C4-2B (cell line): ENCODE measurements at regions not wholly inside any gene's neighbourhood (a gene's known extent, or its start where the extent isn't known, plus 50 kb on each side); places are given as distances from the start of the nearest gene placed in this dataset.

Experiments used
- H3K27ac ChIP-seq: fragments of 450-650 bp; 2 replicates; pipeline ENCODE4 v1.5.1; 2017
- ZFX ChIP-seq: fragments of 450-650 bp; IDR thresholded peaks from 2 replicates; pipeline ENCODE4 v1.6.1; 2017
- TF ChIP-seq, protein P1 (sequence below): fragments of 450-650 bp; conservative IDR thresholded peaks from 2 replicates; pipeline ENCODE4 v1.5.1; 2017; ENCODE audit warnings: mild to moderate bottlenecking

GRCh38 chr5:163695830-163696578, 190.6 kb downstream of the MAT2B start:
- no peak overlapping the region for H3K27ac ChIP-seq
- no peak for TF ChIP-seq ZFX
- TF ChIP-seq, protein P1, sequence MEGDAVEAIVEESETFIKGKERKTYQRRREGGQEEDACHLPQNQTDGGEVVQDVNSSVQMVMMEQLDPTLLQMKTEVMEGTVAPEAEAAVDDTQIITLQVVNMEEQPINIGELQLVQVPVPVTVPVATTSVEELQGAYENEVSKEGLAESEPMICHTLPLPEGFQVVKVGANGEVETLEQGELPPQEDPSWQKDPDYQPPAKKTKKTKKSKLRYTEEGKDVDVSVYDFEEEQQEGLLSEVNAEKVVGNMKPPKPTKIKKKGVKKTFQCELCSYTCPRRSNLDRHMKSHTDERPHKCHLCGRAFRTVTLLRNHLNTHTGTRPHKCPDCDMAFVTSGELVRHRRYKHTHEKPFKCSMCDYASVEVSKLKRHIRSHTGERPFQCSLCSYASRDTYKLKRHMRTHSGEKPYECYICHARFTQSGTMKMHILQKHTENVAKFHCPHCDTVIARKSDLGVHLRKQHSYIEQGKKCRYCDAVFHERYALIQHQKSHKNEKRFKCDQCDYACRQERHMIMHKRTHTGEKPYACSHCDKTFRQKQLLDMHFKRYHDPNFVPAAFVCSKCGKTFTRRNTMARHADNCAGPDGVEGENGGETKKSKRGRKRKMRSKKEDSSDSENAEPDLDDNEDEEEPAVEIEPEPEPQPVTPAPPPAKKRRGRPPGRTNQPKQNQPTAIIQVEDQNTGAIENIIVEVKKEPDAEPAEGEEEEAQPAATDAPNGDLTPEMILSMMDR, result peak; percentile 84

- TF ChIP-seq, protein P1, result peak; percentile 48
- no peak for TF ChIP-seq ZFX
- H3K27ac ChIP-seq, result no peak overlapping the region
These were observed 191.1 kb downstream of the MAT2B start for GRCh38 chr5:163696579-163696887.

GRCh38 chr5:163706053-163706771, 200.8 kb downstream of the MAT2B start:
- no peak overlapping the region for H3K27ac ChIP-seq
- TF ChIP-seq, protein P1, result no peak
- no peak for TF ChIP-seq ZFX

- H3K27ac ChIP-seq, result no peak overlapping the region
- no peak for TF ChIP-seq ZFX
These were observed 206.6 kb downstream of the MAT2B start for GRCh38 chr5:163712011-163712410.

GRCh38 chr5:163718272-163718671, 212.9 kb downstream of the MAT2B start:
- H3K27ac ChIP-seq, result no peak overlapping the region
- TF ChIP-seq, protein P1, result no peak
- TF ChIP-seq ZFX, result no peak

DNA sequence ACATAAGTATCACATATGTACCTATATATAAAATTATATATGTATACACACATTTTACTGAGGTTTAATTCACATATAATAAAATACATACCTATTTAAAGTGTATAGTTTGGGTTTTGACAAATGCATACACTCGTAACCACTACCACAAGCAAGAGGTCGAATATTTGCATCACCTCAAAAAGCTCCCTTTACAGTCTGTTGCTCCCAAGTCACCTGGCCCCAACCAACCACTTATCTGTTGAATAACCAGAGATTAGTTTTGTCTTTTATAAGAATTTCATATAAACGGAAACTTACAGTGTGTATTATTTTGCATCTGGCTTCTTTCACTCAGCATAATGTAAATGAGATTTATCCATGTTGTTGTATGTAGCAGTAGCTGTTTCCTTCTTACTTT, 218.9 kb downstream of the MAT2B start:
- H3K27ac ChIP-seq, result no peak overlapping the region
- TF ChIP-seq ZFX, result no peak

DNA sequence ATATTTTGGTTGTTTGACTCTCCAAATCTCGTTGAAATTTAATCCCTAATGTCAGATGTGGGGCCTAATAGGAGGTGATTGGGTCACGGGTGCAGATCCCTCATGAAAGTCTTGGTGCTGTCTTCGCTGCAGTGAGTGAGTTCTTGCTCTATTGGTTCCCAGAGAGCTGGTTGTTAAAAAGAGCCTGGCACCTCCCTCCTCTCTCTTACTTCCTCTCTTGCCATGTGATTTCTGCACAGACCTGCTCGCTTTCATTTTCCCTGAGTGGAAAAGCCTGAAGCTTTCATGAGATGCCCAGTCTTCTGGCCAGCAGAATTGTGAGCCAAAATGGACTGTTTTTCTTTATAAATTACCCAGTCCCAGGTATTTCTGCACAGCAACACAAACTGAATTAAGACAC, 221.6 kb downstream of the MAT2B start:
- no peak overlapping the region for H3K27ac ChIP-seq
- TF ChIP-seq, protein P1, result no peak
- TF ChIP-seq ZFX, result no peak

DNA sequence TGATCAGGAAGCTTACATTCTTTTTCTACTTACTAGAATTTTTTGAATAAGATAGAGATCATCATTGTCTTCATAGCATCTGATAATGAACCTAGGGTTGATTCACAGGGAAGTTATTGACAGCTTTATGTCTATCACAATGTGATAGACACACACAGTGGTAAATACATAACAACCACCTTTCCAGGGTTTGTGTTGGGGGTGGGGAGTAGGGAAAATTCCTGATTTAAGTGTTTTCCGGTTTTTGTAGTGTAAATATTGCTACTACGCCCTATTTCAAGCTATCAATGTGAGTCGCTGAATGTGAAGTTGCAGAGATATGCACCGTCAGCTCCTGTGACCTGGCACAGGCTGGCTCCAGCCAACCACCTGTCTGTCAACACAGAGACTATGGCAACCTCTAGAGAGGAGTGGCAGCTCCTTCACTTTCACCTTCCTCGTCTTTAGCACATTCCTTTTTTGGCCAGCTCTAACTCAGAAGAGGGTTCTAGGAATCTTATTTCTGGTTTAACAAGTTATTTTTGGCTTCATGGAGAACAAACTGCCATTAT, 224.9 kb downstream of the MAT2B start:
- H3K27ac ChIP-seq, result no peak overlapping the region
- TF ChIP-seq, protein P1, result no peak
- no peak for TF ChIP-seq ZFX
